Activated CD4-positive, alpha-beta T cell treated with anti-CD3 and anti-CD28 coated beads, Interleukin-2, amount 50 U/mL, for 16 hours (primary cell): ENCODE measurements at regions not wholly inside any gene's neighbourhood (a gene's known extent, or its start where the extent isn't known, plus 50 kb on each side); places are given as distances from the start of the nearest gene placed in this dataset.

Source experiments
- DNase-seq: peaks from one replicate; pipeline ENCODE4 v3.0.0-alpha.2; 2020

GRCh38 chr6:142683714-142684141, 261.2 kb downstream of the HIVEP2 start:
- no peak for DNase-seq

- DNase-seq = no peak
Observed at GRCh38 chr6:142684371-142684770, 260.6 kb downstream of the HIVEP2 start.

- DNase-seq = no peak
Observed at GRCh38 chr6:142685852-142686506, 259.0 kb downstream of the HIVEP2 start.

- DNase-seq = no peak
Observed at GRCh38 chr6:142686507-142686887, 258.5 kb downstream of the HIVEP2 start.

- DNase-seq = peak; percentile 62
Observed at GRCh38 chr6:142692942-142693341, 252.0 kb downstream of the HIVEP2 start.

- no peak for DNase-seq
Observed at GRCh38 chr6:142693441-142693840, 251.5 kb downstream of the HIVEP2 start.

GRCh38 chr6:142694054-142694453, 250.9 kb downstream of the HIVEP2 start:
- no peak for DNase-seq

GRCh38 chr6:142695016-142695415, 250.0 kb downstream of the HIVEP2 start:
- DNase-seq = no peak

GRCh38 chr6:142696123-142697000, 248.6 kb downstream of the HIVEP2 start:
- no peak for DNase-seq

- DNase-seq = no peak
Observed at GRCh38 chr6:142697001-142697335, 248.0 kb downstream of the HIVEP2 start.

GRCh38 chr6:142697922-142698321, 247.1 kb downstream of the HIVEP2 start:
- no peak for DNase-seq

GRCh38 chr6:142698751-142699150, 246.2 kb downstream of the HIVEP2 start:
- no peak for DNase-seq

- DNase-seq = no peak
Observed at GRCh38 chr6:142699391-142699790, 245.6 kb downstream of the HIVEP2 start.

GRCh38 chr6:142700032-142700431, 244.9 kb downstream of the HIVEP2 start:
- no peak for DNase-seq

GRCh38 chr6:142700671-142701312, 244.2 kb downstream of the HIVEP2 start:
- no peak for DNase-seq
